Smooth muscle cell (in vitro differentiated cells): ENCODE measurements at regions not wholly inside any gene's neighbourhood (a gene's known extent, or its start where the extent isn't known, plus 50 kb on each side); places are given as distances from the start of the nearest gene placed in this dataset.

ENCODE experiments used
- DNase-seq: peaks from one replicate; lab custom pipeline; 2025; ENCODE audit not compliant: unreplicated experiment; lab: John Stamatoyannopoulos, UW
- H2AFZ ChIP-seq: fragments of 200-600 bp; sonication (generic); 2 replicates; pipeline ENCODE4 v1.6.0; 2016; ENCODE audit warnings: antibody characterized with exemption, low read depth, mild to moderate bottlenecking
- H3F3A ChIP-seq: fragments of 200-600 bp; sonication (generic); 2 replicates; pipeline ENCODE4 v1.6.0; 2017; ENCODE audit warnings: antibody characterized with exemption, low read depth
- H3K27ac ChIP-seq: fragments of 200-600 bp; sonication (generic); 2 replicates; pipeline ENCODE4 v1.5.1; 2016; ENCODE audit warnings: low read depth, mild to moderate bottlenecking
- H3K27me3 ChIP-seq: fragments of 200-600 bp; sonication (generic); 2 replicates; pipeline ENCODE4 v1.6.1; 2016; ENCODE audit warnings: low read depth, mild to moderate bottlenecking
- H3K36me3 ChIP-seq: fragments of 200-600 bp; sonication (generic); 2 replicates; pipeline ENCODE4 v1.5.1; 2016; ENCODE audit warnings: low read depth
- H3K4me1 ChIP-seq: fragments of 200-600 bp; sonication (generic); 2 replicates; pipeline ENCODE4 v1.5.1; 2016; ENCODE audit warnings: low read depth
- H3K4me2 ChIP-seq: fragments of 200-600 bp; sonication (generic); 2 replicates; pipeline ENCODE4 v1.6.0; 2016; ENCODE audit warnings: mild to moderate bottlenecking
- H3K4me3 ChIP-seq: fragments of 200-600 bp; sonication (generic); 2 replicates; pipeline ENCODE4 v1.5.1; 2016; ENCODE audit warnings: mild to moderate bottlenecking
- H3K79me2 ChIP-seq: fragments of 200-600 bp; sonication (generic); 2 replicates; pipeline ENCODE4 v1.6.0; 2016; ENCODE audit warnings: low read depth, mild to moderate bottlenecking
- H3K9ac ChIP-seq: fragments of 200-600 bp; sonication (generic); 2 replicates; pipeline ENCODE4 v1.6.0; 2016; ENCODE audit warnings: low read depth
- H3K9me3 ChIP-seq: fragments of 200-600 bp; sonication (generic); replicated peaks from 2 replicates; pipeline ENCODE4 v1.5.1; 2016; ENCODE audit warnings: low read depth
- H4K20me1 ChIP-seq: fragments of 200-600 bp; sonication (generic); 2 replicates; pipeline ENCODE4 v1.6.0; 2016; ENCODE audit warnings: low read depth
- WGBS: methylation state at CpG from one replicate; pipeline ENCODE4 v1.1.7; 2016; ENCODE audit warnings: low lambda C conversion rate; 5-methylcytosine and 5-hydroxymethylcytosine counted together
- TF ChIP-seq, protein P1 (sequence below): fragments of 200-600 bp; sonication (generic); IDR thresholded peaks from 2 replicates; pipeline ENCODE4 v1.5.1; 2017; ENCODE audit warnings: borderline replicate concordance, mild to moderate bottlenecking, antibody characterized with exemption; ENCODE audit not compliant: insufficient read depth, poor library complexity, severe bottlenecking

GRCh38 chr12:85405262-85405661 is 125.2 kb downstream of the ALX1 start:
- no peak overlapping the region for H3K4me3 ChIP-seq
- no peaks in the 10 kb centered on the region for H3K79me2 ChIP-seq
- H3K4me2 ChIP-seq = peak overlapping the region; percentile 11
- no peaks in the 10 kb centered on the region for H3K9me3 ChIP-seq
- H3K4me1 ChIP-seq = peaks cover 16% of the 10 kb centered on the region
- H3K9ac ChIP-seq = no peak overlapping the region
- WGBS = 81% methylated on average over 5 of the region's 5 CpGs
- H3K27ac ChIP-seq = no peak overlapping the region
- DNase-seq = no peak
- no peaks in the 10 kb centered on the region for H4K20me1 ChIP-seq
- no peak overlapping the region for H2AFZ ChIP-seq
- no peaks in the 10 kb centered on the region for H3F3A ChIP-seq
- TF ChIP-seq, protein P1, sequence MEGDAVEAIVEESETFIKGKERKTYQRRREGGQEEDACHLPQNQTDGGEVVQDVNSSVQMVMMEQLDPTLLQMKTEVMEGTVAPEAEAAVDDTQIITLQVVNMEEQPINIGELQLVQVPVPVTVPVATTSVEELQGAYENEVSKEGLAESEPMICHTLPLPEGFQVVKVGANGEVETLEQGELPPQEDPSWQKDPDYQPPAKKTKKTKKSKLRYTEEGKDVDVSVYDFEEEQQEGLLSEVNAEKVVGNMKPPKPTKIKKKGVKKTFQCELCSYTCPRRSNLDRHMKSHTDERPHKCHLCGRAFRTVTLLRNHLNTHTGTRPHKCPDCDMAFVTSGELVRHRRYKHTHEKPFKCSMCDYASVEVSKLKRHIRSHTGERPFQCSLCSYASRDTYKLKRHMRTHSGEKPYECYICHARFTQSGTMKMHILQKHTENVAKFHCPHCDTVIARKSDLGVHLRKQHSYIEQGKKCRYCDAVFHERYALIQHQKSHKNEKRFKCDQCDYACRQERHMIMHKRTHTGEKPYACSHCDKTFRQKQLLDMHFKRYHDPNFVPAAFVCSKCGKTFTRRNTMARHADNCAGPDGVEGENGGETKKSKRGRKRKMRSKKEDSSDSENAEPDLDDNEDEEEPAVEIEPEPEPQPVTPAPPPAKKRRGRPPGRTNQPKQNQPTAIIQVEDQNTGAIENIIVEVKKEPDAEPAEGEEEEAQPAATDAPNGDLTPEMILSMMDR = no peak
- H3K27me3 ChIP-seq = peaks cover 15% of the 10 kb centered on the region
- no peaks in the 10 kb centered on the region for H3K36me3 ChIP-seq

- peaks cover 16% of the 10 kb centered on the region for H3K4me1 ChIP-seq
- no peaks in the 10 kb centered on the region for H3K9me3 ChIP-seq
- H3K4me3 ChIP-seq = no peak overlapping the region
- peaks cover 9% of the 10 kb centered on the region for H3K27me3 ChIP-seq
- 91% methylated on average over 4 of the region's 4 CpGs for WGBS
- H3K4me2 ChIP-seq = peak overlapping the region; percentile 11
- H4K20me1 ChIP-seq = no peaks in the 10 kb centered on the region
- DNase-seq = no peak
- H3F3A ChIP-seq = no peaks in the 10 kb centered on the region
- H3K79me2 ChIP-seq = no peaks in the 10 kb centered on the region
- TF ChIP-seq, protein P1 = no peak
- no peak overlapping the region for H3K9ac ChIP-seq
- no peaks in the 10 kb centered on the region for H3K36me3 ChIP-seq
- no peak overlapping the region for H3K27ac ChIP-seq
- no peak overlapping the region for H2AFZ ChIP-seq
Observed at GRCh38 chr12:85405781-85406522, 125.9 kb downstream of the ALX1 start.

- no peaks in the 10 kb centered on the region for H3K79me2 ChIP-seq
- H3K36me3 ChIP-seq = no peaks in the 10 kb centered on the region
- DNase-seq = no peak
- TF ChIP-seq, protein P1 = no peak
- no peaks in the 10 kb centered on the region for H3K9me3 ChIP-seq
- no peak overlapping the region for H2AFZ ChIP-seq
- no peaks in the 10 kb centered on the region for H4K20me1 ChIP-seq
- no peaks in the 10 kb centered on the region for H3F3A ChIP-seq
- H3K27ac ChIP-seq = no peak overlapping the region
- WGBS = 88% methylated on average over 2 of the region's 2 CpGs
- no peak overlapping the region for H3K4me3 ChIP-seq
- H3K9ac ChIP-seq = no peak overlapping the region
- H3K4me2 ChIP-seq = no peak overlapping the region
- H3K4me1 ChIP-seq = no peaks in the 10 kb centered on the region
- H3K27me3 ChIP-seq = no peaks in the 10 kb centered on the region
Observed at GRCh38 chr12:85413266-85413665, 133.2 kb downstream of the ALX1 start.

DNA sequence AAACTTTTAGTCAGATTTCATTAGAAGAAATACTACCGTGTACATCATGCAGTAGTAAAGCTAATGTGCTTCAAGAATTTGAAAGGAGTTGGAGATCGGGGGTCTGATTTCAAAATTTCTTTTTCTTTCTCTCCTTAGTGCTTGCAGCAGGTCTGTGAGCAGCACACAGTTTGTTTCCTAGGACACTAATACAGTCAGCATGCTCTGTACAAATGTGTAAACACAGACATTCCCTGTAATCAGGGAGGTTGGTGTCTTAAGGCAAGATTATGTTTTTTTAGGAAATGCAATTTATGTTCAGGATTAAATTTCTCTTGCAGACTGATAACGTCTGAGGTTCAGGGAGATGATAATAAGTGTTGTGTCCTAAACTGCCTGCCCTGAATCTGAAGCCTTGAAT is 142.7 kb downstream of the ALX1 start:
- Histone ChIP-seq H3F3A (no peaks in the 10 kb centered on the region), H3K27me3 (no peaks in the 10 kb centered on the region), H3K79me2 (no peaks in the 10 kb centered on the region), H3K4me3 (no peak overlapping the region), H3K4me2 (peak overlapping the region; percentile 38), H3K27ac (no peak overlapping the region), H3K9ac (no peak overlapping the region), H4K20me1 (no peaks in the 10 kb centered on the region), H3K4me1 (no peaks in the 10 kb centered on the region), H3K9me3 (no peaks in the 10 kb centered on the region), H3K36me3 (no peaks in the 10 kb centered on the region), H2AFZ (peak overlapping the region; percentile 5)
- no peak for DNase-seq
- WGBS = 57% methylated on average over 3 of the region's 3 CpGs
- TF ChIP-seq, protein P1 = no peak
